ENCODE measurements at regions not wholly inside any gene's neighbourhood (a gene's known extent, or its start where the extent isn't known, plus 50 kb on each side); places are given as distances from the start of the nearest gene placed in this dataset.

DNA sequence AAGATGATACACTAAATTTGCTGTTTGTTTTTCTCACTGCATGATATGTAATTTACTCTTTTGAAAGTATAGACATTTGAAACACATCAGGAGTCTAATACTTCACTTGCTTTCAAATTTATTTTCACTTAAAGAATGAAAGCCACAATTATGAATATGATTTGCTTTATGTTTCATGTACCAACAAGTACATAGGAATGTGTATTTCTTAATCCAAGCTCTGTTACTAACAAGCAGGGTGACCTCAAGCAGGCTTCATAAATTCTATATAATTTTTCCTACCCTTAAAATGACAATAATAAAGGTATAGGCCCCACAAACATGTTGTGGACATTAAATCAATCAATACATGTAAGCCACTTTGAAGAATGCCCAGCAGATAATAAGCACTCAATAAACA, 170.2 kb upstream of the P2RY1 start:
- no peak for DNase-seq
- intact Hi-C loops (cut with DNase I; ENCODE audit: low total_unique reads): no loop called here

DNA sequence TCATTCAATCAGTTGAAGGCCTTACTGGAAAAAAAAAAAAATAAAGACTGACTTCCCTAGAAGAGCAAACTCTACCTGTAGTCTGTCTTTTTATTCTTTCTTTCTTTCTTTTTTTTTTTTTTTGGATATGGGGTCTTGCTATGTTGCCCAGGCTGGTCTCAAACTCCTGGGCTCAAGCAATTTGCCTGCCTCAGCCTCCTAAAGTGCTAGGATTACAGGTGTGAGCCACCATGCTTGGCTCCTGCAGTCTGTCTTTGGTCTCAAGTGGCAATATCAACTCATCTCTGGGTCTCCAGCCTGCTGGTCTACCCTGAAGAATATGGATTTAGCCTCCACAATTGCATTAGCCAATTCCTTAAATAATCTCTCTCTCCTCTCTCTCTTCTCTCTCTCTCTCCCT, 167.7 kb upstream of the P2RY1 start:
- DNase-seq: no peak
- peaks cover 0 to 8% (median 4%) of the 10 kb centered on the region in 6 donors for H3K4me1 ChIP-seq
- no peak overlapping the region for H3K27ac ChIP-seq
- peaks cover 0 to 4% (median 0%) of the 10 kb centered on the region in 7 donors for H3K27me3 ChIP-seq (replicated peaks in 1 of 7)
- peaks cover 0 to 13% (median 2%) of the 10 kb centered on the region in 8 donors for H3K9me3 ChIP-seq
- H3K4me3 ChIP-seq: no peak overlapping the region
- TF ChIP-seq, protein P1, sequence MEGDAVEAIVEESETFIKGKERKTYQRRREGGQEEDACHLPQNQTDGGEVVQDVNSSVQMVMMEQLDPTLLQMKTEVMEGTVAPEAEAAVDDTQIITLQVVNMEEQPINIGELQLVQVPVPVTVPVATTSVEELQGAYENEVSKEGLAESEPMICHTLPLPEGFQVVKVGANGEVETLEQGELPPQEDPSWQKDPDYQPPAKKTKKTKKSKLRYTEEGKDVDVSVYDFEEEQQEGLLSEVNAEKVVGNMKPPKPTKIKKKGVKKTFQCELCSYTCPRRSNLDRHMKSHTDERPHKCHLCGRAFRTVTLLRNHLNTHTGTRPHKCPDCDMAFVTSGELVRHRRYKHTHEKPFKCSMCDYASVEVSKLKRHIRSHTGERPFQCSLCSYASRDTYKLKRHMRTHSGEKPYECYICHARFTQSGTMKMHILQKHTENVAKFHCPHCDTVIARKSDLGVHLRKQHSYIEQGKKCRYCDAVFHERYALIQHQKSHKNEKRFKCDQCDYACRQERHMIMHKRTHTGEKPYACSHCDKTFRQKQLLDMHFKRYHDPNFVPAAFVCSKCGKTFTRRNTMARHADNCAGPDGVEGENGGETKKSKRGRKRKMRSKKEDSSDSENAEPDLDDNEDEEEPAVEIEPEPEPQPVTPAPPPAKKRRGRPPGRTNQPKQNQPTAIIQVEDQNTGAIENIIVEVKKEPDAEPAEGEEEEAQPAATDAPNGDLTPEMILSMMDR (IDR thresholded peaks at IDR 0.05 in 8 of 11, conservative IDR thresholded peaks at IDR 0.05 in 3 of 11): no peak
- H3K36me3 ChIP-seq: no peaks in the 10 kb centered on the region
- intact Hi-C loops (cut with DNase I; ENCODE audit: low total_unique reads): no loop called here

More for the DNA sequence above, 170.2 kb upstream of the P2RY1 start:
- TF ChIP-seq, protein P1 (IDR thresholded peaks at IDR 0.05 in 8 of 11, conservative IDR thresholded peaks at IDR 0.05 in 3 of 11): no peak
- TF ChIP-seq POLR2A (IDR thresholded peaks at IDR 0.05) (no peak), POLR2AphosphoS5 (IDR thresholded peaks at IDR 0.05) (no peak)
- Histone ChIP-seq H3K4me3 (no peak overlapping the region), H3K27ac (no peak overlapping the region), H3K36me3 (no peaks in the 10 kb centered on the region), H3K4me1 (peaks cover 0 to 3% (median 0%) of the 10 kb centered on the region in 6 donors), H3K9me3 (peaks cover 0 to 30% (median 13%) of the 10 kb centered on the region in 8 donors), H3K27me3 (replicated peaks in 1 of 7) (no peaks in the 10 kb centered on the region)

DNA sequence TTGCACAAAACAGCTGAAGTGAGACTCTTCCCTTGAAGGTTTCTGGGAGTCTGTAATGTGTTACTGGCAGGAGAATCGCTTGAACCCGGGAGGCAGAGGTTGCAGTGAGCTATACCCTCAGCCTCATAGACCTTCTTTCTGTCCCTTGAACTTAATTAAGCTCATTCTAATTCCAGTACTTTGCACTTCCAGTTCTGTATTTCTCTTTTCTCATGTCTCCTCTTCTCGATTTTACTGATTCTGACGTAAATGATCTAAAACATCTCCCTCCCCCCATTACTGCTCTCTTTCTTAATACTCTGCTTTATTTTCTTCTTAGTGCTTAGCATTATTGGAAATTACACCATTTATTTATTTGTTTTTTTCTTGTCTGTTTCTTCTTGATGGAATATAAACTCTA, 165.4 kb upstream of the P2RY1 start:
- Histone ChIP-seq H3K9me3 (no peaks in the 10 kb centered on the region), H3K27me3 (replicated peaks in 1 of 7) (peaks cover 0 to 6% (median 0%) of the 10 kb centered on the region in 7 donors), H3K4me3 (no peak overlapping the region), H3K4me1 (peaks cover 0 to 8% (median 4%) of the 10 kb centered on the region in 6 donors), H3K36me3 (no peaks in the 10 kb centered on the region), H3K27ac (no peak overlapping the region)
- WGBS, 5 donors: 74 to 97% (median 93%) methylated on average over 4 of the region's 4 CpGs
- no peak for DNase-seq
- TF ChIP-seq POLR2AphosphoS5 (IDR thresholded peaks at IDR 0.05): no peak
- TF ChIP-seq, protein P1 (IDR thresholded peaks at IDR 0.05 in 8 of 11, conservative IDR thresholded peaks at IDR 0.05 in 3 of 11): no peak
- TF ChIP-seq POLR2A (IDR thresholded peaks at IDR 0.05): no peak
- intact Hi-C loops (cut with DNase I; ENCODE audit: low total_unique reads): no loop called here

DNA sequence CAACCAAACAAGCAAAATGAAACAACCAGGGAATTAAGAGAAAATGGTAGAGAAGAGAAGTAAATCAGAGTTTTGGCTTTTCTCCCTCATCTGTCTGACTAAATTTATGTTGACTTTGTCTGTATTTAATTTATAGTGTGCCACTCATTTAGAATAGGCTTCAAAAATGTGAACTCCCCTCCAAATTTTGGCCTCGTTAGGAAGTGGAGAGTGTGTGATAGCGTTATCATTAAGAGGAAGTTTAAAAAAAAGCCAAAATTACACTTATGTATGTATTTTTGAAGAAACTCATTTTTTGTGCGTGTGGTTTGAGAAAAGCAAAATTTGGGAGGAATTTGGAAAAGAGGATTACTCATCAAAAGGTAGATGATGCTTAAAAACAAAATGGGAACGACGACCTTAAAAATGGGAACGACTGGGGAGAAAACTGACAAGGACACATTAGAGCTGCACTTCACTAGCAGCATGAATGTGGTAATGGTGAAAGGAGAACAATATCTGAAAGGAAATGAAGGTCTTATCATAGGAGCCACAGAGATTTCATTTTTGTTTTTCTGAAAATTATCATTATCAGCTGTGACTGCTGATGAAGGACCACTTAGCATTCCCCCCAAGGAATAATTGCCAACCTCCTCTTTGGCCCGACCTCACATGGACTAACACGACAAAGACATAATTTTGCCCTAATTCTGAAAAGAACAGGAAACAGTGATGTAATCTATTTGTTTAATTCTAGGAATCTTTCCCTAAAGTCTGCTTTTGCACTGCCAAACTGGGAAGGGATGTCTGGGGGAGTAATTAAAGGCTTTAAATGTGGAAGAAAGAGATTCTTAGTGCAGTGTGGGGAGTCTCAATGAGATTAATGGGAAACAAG, 163.2 kb upstream of the P2RY1 start:
- Histone ChIP-seq H3K27ac (peak overlapping the region in 1 of 8 donors; percentile 7), H3K27me3 (replicated peaks in 1 of 7) (peaks cover 0 to 6% (median 0%) of the 10 kb centered on the region in 7 donors), H3K4me1 (peaks cover 0 to 8% (median 4%) of the 10 kb centered on the region in 6 donors), H3K4me3 (no peak overlapping the region), H3K36me3 (no peaks in the 10 kb centered on the region), H3K9me3 (no peaks in the 10 kb centered on the region)
- TF ChIP-seq POLR2A (IDR thresholded peaks at IDR 0.05) (no peak), POLR2AphosphoS5 (IDR thresholded peaks at IDR 0.05) (no peak)
- TF ChIP-seq, protein P1 (IDR thresholded peaks at IDR 0.05 in 8 of 11, conservative IDR thresholded peaks at IDR 0.05 in 3 of 11): no peak
- intact Hi-C loops (cut with DNase I; ENCODE audit: low total_unique reads): no loop called here
- WGBS, 5 donors: 10 to 17% (median 15%) methylated on average over 8 of the region's 8 CpGs
- no peak for DNase-seq
